SK-N-MC (cell line): ENCODE measurements at regions not wholly inside any gene's neighbourhood (a gene's known extent, or its start where the extent isn't known, plus 50 kb on each side); places are given as distances from the start of the nearest gene placed in this dataset.

Source experiments
- EZH2 ChIP-seq: fragments of 200-600 bp; sonication (generic); IDR thresholded peaks from one replicate; pipeline ENCODE4 v1.6.1; 2017; ENCODE audit warnings: antibody characterized with exemption
- FOXP2 ChIP-seq: optimal IDR thresholded peaks from 2 replicates; pipeline ENCODE3; 2011; ENCODE audit warnings: mild to moderate bottlenecking, moderate library complexity; ENCODE audit not compliant: insufficient read depth; ENCODE audit errors: extremely low read length, control extremely low read depth
- POLR2AphosphoS5 ChIP-seq: IDR thresholded peaks from 2 replicates; pipeline ENCODE4 v1.6.1; 2012; ENCODE audit warnings: mild to moderate bottlenecking, low read depth, low read length, borderline replicate concordance

GRCh38 chr18:65093346-65093745 is 657.5 kb upstream of the CDH7 start:
- TF ChIP-seq POLR2AphosphoS5 (no peak), EZH2 (no peak), FOXP2 (no peak)
